Mesothelial cell of epicardium (in vitro differentiated cells): ENCODE measurements at regions not wholly inside any gene's neighbourhood (a gene's known extent, or its start where the extent isn't known, plus 50 kb on each side); places are given as distances from the start of the nearest gene placed in this dataset.

ENCODE experiments used
- DNase-seq, 2 experiments: peaks; one replicate each; pipeline ENCODE4 v3.0.0; 2021; ENCODE audit warnings: low spot score in 2 of 2; ENCODE audit not compliant: unreplicated experiment in 2 of 2
- H3K27ac Mint-ChIP-seq: 2 replicates; pipeline ENCODE4 v1.8.0; 2021; ENCODE audit warnings: mixed read lengths
- H3K27me3 Mint-ChIP-seq: 2 replicates; pipeline ENCODE4 v1.8.0; 2021; ENCODE audit warnings: low read depth, mixed read lengths
- H3K36me3 Mint-ChIP-seq: 2 replicates; pipeline ENCODE4 v1.8.0; 2021; ENCODE audit warnings: mixed read lengths
- H3K4me1 Mint-ChIP-seq: 2 replicates; pipeline ENCODE4 v1.8.0; 2021; ENCODE audit warnings: mixed read lengths
- H3K4me3 Mint-ChIP-seq: 2 replicates; pipeline ENCODE4 v1.8.0; 2021; ENCODE audit warnings: mild to moderate bottlenecking, moderate library complexity, mixed read lengths
- H3K9me3 Mint-ChIP-seq: 2 replicates; pipeline ENCODE4 v1.8.0; 2021; ENCODE audit warnings: mixed read lengths
- TF ChIP-seq, protein P1 (sequence below): fragments of 200-600 bp; sonication (generic); IDR thresholded peaks from one replicate; pipeline ENCODE4 v1.5.0; 2021; ENCODE audit warnings: antibody characterized with exemption; ENCODE audit not compliant: unreplicated experiment

DNA sequence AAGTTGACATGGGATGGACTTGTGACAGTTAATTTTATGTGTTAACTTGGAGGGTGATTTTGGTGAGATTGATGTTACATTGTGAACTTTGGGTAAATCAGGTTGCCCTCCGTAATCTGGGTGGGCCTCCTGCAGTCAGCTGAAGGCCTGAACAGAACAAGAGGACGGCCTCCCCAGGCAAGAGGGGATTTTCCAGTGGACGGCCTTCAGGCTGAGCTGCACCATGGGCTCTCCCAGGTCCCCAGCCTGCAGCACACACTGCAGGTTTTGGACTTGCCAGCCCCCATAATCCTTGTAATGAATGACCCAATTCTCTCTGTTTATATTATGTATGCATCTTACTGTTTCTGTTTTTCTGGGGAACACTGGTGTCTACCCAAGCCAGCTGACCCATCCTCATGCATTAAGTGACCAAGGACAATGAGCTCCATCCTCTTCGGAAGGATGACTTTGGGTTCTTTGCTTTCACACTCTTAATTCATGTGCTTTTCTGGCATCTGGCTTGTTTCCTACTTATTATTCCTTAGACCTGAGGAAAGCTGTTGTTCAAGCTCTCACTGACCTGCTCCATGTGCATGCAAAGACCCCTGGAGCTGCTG is 64.2 kb downstream of the DACT2 start:
- Mint-ChIP-seq H3K27me3 (peaks cover 18% of the 10 kb centered on the region), H3K27ac (no peak overlapping the region), H3K9me3 (peaks cover 16% of the 10 kb centered on the region), H3K36me3 (no peaks in the 10 kb centered on the region), H3K4me1 (peaks cover 12% of the 10 kb centered on the region), H3K4me3 (no peak overlapping the region)
- no peak for DNase-seq
- TF ChIP-seq, protein P1, sequence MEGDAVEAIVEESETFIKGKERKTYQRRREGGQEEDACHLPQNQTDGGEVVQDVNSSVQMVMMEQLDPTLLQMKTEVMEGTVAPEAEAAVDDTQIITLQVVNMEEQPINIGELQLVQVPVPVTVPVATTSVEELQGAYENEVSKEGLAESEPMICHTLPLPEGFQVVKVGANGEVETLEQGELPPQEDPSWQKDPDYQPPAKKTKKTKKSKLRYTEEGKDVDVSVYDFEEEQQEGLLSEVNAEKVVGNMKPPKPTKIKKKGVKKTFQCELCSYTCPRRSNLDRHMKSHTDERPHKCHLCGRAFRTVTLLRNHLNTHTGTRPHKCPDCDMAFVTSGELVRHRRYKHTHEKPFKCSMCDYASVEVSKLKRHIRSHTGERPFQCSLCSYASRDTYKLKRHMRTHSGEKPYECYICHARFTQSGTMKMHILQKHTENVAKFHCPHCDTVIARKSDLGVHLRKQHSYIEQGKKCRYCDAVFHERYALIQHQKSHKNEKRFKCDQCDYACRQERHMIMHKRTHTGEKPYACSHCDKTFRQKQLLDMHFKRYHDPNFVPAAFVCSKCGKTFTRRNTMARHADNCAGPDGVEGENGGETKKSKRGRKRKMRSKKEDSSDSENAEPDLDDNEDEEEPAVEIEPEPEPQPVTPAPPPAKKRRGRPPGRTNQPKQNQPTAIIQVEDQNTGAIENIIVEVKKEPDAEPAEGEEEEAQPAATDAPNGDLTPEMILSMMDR: no peak

DNA sequence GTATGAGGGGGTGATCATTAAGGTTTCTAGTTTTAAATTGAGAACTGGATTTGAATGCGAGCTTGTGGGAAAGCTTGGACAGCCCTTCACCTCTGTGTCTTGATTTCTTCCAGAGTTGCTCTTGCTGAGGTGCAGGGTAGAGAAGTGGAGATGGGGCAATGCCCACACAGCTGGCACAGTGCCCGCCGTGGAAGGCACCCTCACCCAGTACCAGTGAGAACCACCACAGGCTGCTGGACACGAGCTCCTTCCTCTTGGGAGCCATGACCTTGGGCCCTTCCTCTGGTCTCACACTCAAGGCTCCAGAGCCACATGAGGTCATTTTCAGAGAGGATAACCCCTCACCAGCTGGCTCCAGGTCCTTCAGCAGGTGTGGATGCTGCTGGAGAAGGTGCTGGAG is 67.3 kb downstream of the DACT2 start:
- Mint-ChIP-seq H3K4me3 (no peak overlapping the region), H3K27me3 (peaks cover 15% of the 10 kb centered on the region), H3K9me3 (peaks cover 16% of the 10 kb centered on the region), H3K36me3 (no peaks in the 10 kb centered on the region), H3K27ac (no peak overlapping the region), H3K4me1 (peaks cover 23% of the 10 kb centered on the region)
- TF ChIP-seq, protein P1: no peak
- DNase-seq: no peak

DNA sequence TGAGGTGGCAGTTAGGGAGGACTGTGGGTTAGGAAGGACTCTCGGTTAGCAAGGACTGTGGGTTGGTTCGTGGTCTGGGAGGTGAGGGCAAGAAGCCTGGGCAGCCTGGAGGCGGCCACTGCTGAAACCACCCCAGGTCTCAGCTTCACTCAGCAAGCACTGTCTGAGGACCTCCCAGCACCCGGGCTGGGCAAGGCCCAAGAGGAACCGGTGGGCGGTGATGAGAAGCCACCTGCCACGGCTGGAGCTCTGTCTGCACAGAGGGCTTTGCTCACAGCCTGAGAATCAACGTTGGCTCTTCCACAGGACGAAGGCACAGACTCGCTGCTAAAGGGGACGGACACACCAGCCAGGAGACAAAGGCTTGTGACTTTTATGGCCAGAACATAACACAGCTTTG is 69.3 kb downstream of the DACT2 start:
- Mint-ChIP-seq H3K27ac (no peak overlapping the region), H3K4me1 (peaks cover 30% of the 10 kb centered on the region), H3K36me3 (no peaks in the 10 kb centered on the region), H3K4me3 (no peak overlapping the region), H3K9me3 (peaks cover 7% of the 10 kb centered on the region), H3K27me3 (peaks cover 8% of the 10 kb centered on the region)
- TF ChIP-seq, protein P1: no peak
- no peak for DNase-seq

GRCh38 chr6:168249746-168250145 is 69.8 kb downstream of the DACT2 start:
- TF ChIP-seq, protein P1: no peak
- Mint-ChIP-seq H3K27ac (no peak overlapping the region), H3K4me3 (no peak overlapping the region), H3K27me3 (peaks cover 12% of the 10 kb centered on the region), H3K36me3 (no peaks in the 10 kb centered on the region), H3K4me1 (peaks cover 30% of the 10 kb centered on the region), H3K9me3 (peaks cover 2% of the 10 kb centered on the region)
- DNase-seq: no peak

GRCh38 chr6:168248148-168248620 is 71.4 kb downstream of the DACT2 start:
- H3K4me1 Mint-ChIP-seq: peaks cover 21% of the 10 kb centered on the region
- H3K9me3 Mint-ChIP-seq: no peaks in the 10 kb centered on the region
- H3K36me3 Mint-ChIP-seq: no peaks in the 10 kb centered on the region
- DNase-seq: no peak
- H3K27me3 Mint-ChIP-seq: peaks cover 13% of the 10 kb centered on the region
- H3K27ac Mint-ChIP-seq: no peak overlapping the region
- TF ChIP-seq, protein P1: no peak
- no peak overlapping the region for H3K4me3 Mint-ChIP-seq
